GM12891 (cell line): ENCODE measurements at regions not wholly inside any gene's neighbourhood (a gene's known extent, or its start where the extent isn't known, plus 50 kb on each side); places are given as distances from the start of the nearest gene placed in this dataset.

Experiments
- DNase-seq: peaks from one replicate; pipeline ENCODE4 v3.0.0; 2011; ENCODE audit warnings: low spot score; ENCODE audit not compliant: insufficient read length
- FAIRE-seq: peaks from 2 replicates; lab custom pipeline; 2011; peaks lifted over from hg19 to GRCh38; lab: Jason Lieb, UNC
- PAX5 ChIP-seq: IDR thresholded peaks from 2 replicates; pipeline ENCODE4 v1.6.1; 2011; ENCODE audit warnings: low read length, moderate library complexity, mild to moderate bottlenecking; ENCODE audit not compliant: insufficient read depth, severe bottlenecking
- POLR2A ChIP-seq: IDR thresholded peaks from 2 replicates; pipeline ENCODE4 v1.6.1; 2011; ENCODE audit warnings: low read depth, low read length, control low read depth
- POLR2AphosphoS5 ChIP-seq: IDR thresholded peaks from 2 replicates; pipeline ENCODE4 v1.6.1; 2011; ENCODE audit warnings: low read depth, low read length, control low read depth
- POU2F2 ChIP-seq: IDR thresholded peaks from 2 replicates; pipeline ENCODE4 v1.6.1; 2011; ENCODE audit warnings: low read depth, mild to moderate bottlenecking, control low read depth, low read length, moderate library complexity
- SPI1 ChIP-seq: IDR thresholded peaks from 2 replicates; pipeline ENCODE4 v1.6.1; 2011; ENCODE audit warnings: low read depth, low read length, control low read depth
- TAF1 ChIP-seq: IDR thresholded peaks from 2 replicates; pipeline ENCODE4 v1.6.1; 2011; ENCODE audit warnings: low read depth, low read length, control low read depth

- TF ChIP-seq TAF1 (no peak), POLR2AphosphoS5 (no peak), PAX5 (no peak), SPI1 (no peak)
- DNase-seq, result no peak
- no peak for FAIRE-seq
These were observed 125.5 kb upstream of the SPATS2L start for GRCh38 chr2:200180943-200181342.

- DNase-seq (no peak), FAIRE-seq (no peak)
- no peak for TF ChIP-seq SPI1
- no peak for TF ChIP-seq PAX5
- TF ChIP-seq TAF1, result no peak
- no peak for TF ChIP-seq POU2F2
- no peak for TF ChIP-seq POLR2A
- no peak for TF ChIP-seq POLR2AphosphoS5
These were observed 124.7 kb upstream of the SPATS2L start for GRCh38 chr2:200181755-200182154.

- no peak for TF ChIP-seq PAX5
- TF ChIP-seq SPI1, result no peak
- TF ChIP-seq POLR2AphosphoS5, result no peak
- TF ChIP-seq POLR2A, result no peak
- no peak for TF ChIP-seq POU2F2
- no peak for TF ChIP-seq TAF1
- DNase-seq, result no peak
- no peak for FAIRE-seq
These were observed 121.5 kb upstream of the SPATS2L start for GRCh38 chr2:200184748-200185627.

- FAIRE-seq, result no peak
These were observed 120.9 kb upstream of the SPATS2L start for GRCh38 chr2:200185628-200186000.

GRCh38 chr2:200186002-200186401, 120.5 kb upstream of the SPATS2L start:
- FAIRE-seq (no peak), DNase-seq (no peak)
- TF ChIP-seq PAX5 (no peak), SPI1 (no peak), TAF1 (no peak), POLR2A (no peak), POLR2AphosphoS5 (no peak), POU2F2 (no peak)

More at GRCh38 chr2:200185628-200186000, 120.9 kb upstream of the SPATS2L start:
- TF ChIP-seq POU2F2, result no peak
- no peak for DNase-seq

GRCh38 chr2:200188876-200189275, 117.6 kb upstream of the SPATS2L start:
- DNase-seq (no peak), FAIRE-seq (no peak)
- TF ChIP-seq TAF1 (no peak), SPI1 (no peak), POLR2A (no peak), POLR2AphosphoS5 (no peak), PAX5 (no peak), POU2F2 (no peak)

GRCh38 chr2:200189964-200190363, 116.5 kb upstream of the SPATS2L start:
- TF ChIP-seq POLR2A (no peak), POLR2AphosphoS5 (no peak), TAF1 (no peak), POU2F2 (no peak), PAX5 (no peak), SPI1 (no peak)
- DNase-seq, result no peak
- FAIRE-seq, result no peak

GRCh38 chr2:200193331-200193730, 113.2 kb upstream of the SPATS2L start:
- no peak for DNase-seq
- TF ChIP-seq SPI1 (no peak), POLR2AphosphoS5 (no peak), PAX5 (no peak), POU2F2 (no peak), TAF1 (no peak), POLR2A (no peak)
- FAIRE-seq, result no peak

- TF ChIP-seq POLR2AphosphoS5 (no peak), PAX5 (peak; percentile 79)
- FAIRE-seq (no peak), DNase-seq (no peak)
These were observed 112.7 kb upstream of the SPATS2L start for GRCh38 chr2:200193791-200194190.

- FAIRE-seq, result no peak
- TF ChIP-seq POLR2A, result no peak
- no peak for TF ChIP-seq SPI1
These were observed 111.7 kb upstream of the SPATS2L start for GRCh38 chr2:200194746-200195145.

GRCh38 chr2:200199005-200199404, 107.5 kb upstream of the SPATS2L start:
- no peak for DNase-seq
- no peak for FAIRE-seq
- no peak for TF ChIP-seq PAX5
- 0 out of 2 replicates have a peak, but pooled peaks have one; percentile 1 for TF ChIP-seq SPI1
- TF ChIP-seq TAF1, result no peak
- TF ChIP-seq POLR2A, result no peak
- TF ChIP-seq POLR2AphosphoS5, result no peak
- TF ChIP-seq POU2F2, result no peak

More at GRCh38 chr2:200194746-200195145, 111.7 kb upstream of the SPATS2L start:
- DNase-seq, result no peak
